Common myeloid progenitor, CD34-positive (primary cell): ENCODE measurements at regions not wholly inside any gene's neighbourhood (a gene's known extent, or its start where the extent isn't known, plus 50 kb on each side); places are given as distances from the start of the nearest gene placed in this dataset.

Source experiments
- CTCF ChIA-PET: fragments of 350-600 bp; sonication (Branson Sonifier 250); formaldehyde crosslinking; loops from one replicate; lab custom pipeline; 2021; ENCODE audit warnings: antibody characterized with exemption; lab: Charles Lee
- POLR2A ChIA-PET: fragments of 350-600 bp; sonication (Branson Sonifier 250); formaldehyde crosslinking; loops from one replicate; lab custom pipeline; 2021; ENCODE audit warnings: antibody characterized with exemption; lab: Charles Lee
- DNase-seq, 3 donors: peaks; one replicate each; pipeline versions ENCODE4 v3.0.0 to v3.0.0-alpha.2; 2013
- H3K27ac ChIP-seq, 2 experiments: 1 replicate in 1 of 2; 2 replicates in 1 of 2; pipeline ENCODE4 v1.7.0; 2013; ENCODE audit warnings: inconsistent platforms in 2 of 2, low read length in 2 of 2, mild to moderate bottlenecking in 2 of 2, low read depth in 1 of 2, moderate library complexity in 1 of 2; ENCODE audit not compliant: severe bottlenecking in 2 of 2, insufficient read depth in 1 of 2, poor library complexity in 1 of 2
- H3K27me3 ChIP-seq, 5 experiments: replicated peaks in 2 of 5; 1 replicate in 3 of 5; 2 replicates in 2 of 5; pipeline versions ENCODE4 v1.6.1 to v1.7.0; 2013; ENCODE audit warnings: low read length in 4 of 5, mild to moderate bottlenecking in 2 of 5, moderate library complexity in 2 of 5, inconsistent platforms in 1 of 5; ENCODE audit not compliant: insufficient read depth in 5 of 5, control insufficient read depth in 4 of 5
- H3K36me3 ChIP-seq, 4 experiments: 1 replicate in 2 of 4; 2 replicates in 2 of 4; pipeline versions ENCODE4 v1.6.1 to v1.7.0; 2013; ENCODE audit warnings: low read length in 3 of 4, control low read depth in 1 of 4, mild to moderate bottlenecking in 1 of 4; ENCODE audit not compliant: control insufficient read depth in 4 of 4, insufficient read depth in 4 of 4
- H3K4me1 ChIP-seq, 4 experiments: 1 replicate in 3 of 4; 2 replicates in 1 of 4; pipeline versions ENCODE4 v1.6.1 to v1.7.1; 2013; ENCODE audit warnings: low read length in 3 of 4, mild to moderate bottlenecking in 3 of 4, control low read depth in 1 of 4, inconsistent platforms in 1 of 4, moderate library complexity in 1 of 4; ENCODE audit not compliant: control insufficient read depth in 4 of 4, insufficient read depth in 4 of 4; ENCODE audit errors: control extremely low read depth in 1 of 4
- H3K4me3 ChIP-seq, 7 experiments: 1 replicate in 4 of 7; 2 replicates in 3 of 7; pipeline versions ENCODE4 v1.5.1 to v1.7.0; 2013; ENCODE audit warnings: mild to moderate bottlenecking in 7 of 7, low read length in 6 of 7, moderate library complexity in 6 of 7, inconsistent platforms in 2 of 7, low read depth in 2 of 7, control low read depth in 1 of 7; ENCODE audit not compliant: insufficient read depth in 4 of 7, control insufficient read depth in 1 of 7; ENCODE audit errors: extremely low read depth in 1 of 7
- H3K9me3 ChIP-seq, 5 experiments: 1 replicate in 4 of 5; 2 replicates in 1 of 5; pipeline versions ENCODE4 v1.6.1 to v1.7.1; 2013; ENCODE audit warnings: low read length in 4 of 5, mild to moderate bottlenecking in 2 of 5, inconsistent platforms in 1 of 5, low read depth in 1 of 5, moderate library complexity in 1 of 5; ENCODE audit not compliant: control insufficient read depth in 4 of 5, insufficient read depth in 2 of 5; ENCODE audit errors: control extremely low read depth in 1 of 5
- WGBS: methylation state at CpG from one replicate; pipeline ENCODE4 v1.1.5; 2013; ENCODE audit not compliant: insufficient coverage; 5-methylcytosine and 5-hydroxymethylcytosine counted together

DNA sequence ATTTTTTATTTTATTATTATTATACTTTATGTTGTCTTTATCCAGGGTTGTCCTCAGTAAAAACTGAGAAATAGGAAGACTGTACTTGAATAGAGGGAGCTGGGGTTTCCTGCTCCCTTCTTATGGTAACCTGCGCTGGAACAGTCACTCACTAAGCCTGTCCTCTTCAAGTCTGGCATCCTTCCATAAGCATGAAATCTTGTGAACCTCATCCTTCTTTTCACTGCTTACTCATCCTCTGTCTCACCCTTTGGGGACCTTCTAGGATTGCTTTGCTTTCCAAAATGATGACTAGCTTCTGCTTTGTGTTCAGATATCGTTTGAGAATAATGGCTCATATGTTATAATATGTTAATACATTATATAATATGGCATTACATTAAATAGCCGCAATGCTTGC lies 90.6 kb downstream of the C6orf118 start:
- no peaks in the 10 kb centered on the region for H3K27me3 ChIP-seq
- DNase-seq = no peak
- H3K36me3 ChIP-seq = no peaks in the 10 kb centered on the region
- 100% methylated on average over 1 of the region's 3 CpGs for WGBS
- H3K4me3 ChIP-seq = no peak overlapping the region
- CTCF ChIA-PET = no interaction called here
- H3K27ac ChIP-seq = no peak overlapping the region
- POLR2A ChIA-PET = interaction anchor here (0.6 kb wide), 1 partner anchor 113 kb away, joined by 3 read pairs; no protein-coding TSS in a partner anchor
- no peaks in the 10 kb centered on the region for H3K4me1 ChIP-seq
- no peaks in the 10 kb centered on the region for H3K9me3 ChIP-seq

DNA sequence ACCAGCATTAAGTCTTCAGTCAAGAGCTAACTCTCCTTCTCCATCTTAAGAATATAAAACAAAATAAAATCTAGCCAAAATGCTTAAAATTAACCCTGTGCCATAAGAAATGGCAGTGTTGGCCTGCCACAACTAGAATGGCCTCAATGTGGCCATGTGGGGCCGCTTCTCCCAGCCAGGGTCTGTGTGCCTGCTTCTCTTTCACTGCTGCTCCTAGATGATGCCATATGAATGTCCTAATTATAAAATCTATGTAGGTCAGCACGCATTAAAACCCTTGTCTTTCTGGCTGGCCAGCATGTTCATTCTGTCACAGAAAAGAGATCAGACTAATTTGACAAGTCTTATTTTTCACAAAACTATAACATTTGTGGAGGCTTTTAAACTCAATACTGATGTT lies 102.6 kb downstream of the C6orf118 start:
- Histone ChIP-seq H3K27ac (no peak overlapping the region), H3K4me3 (no peak overlapping the region), H3K9me3 (no peaks in the 10 kb centered on the region), H3K4me1 (no peaks in the 10 kb centered on the region), H3K36me3 (no peaks in the 10 kb centered on the region), H3K27me3 (no peaks in the 10 kb centered on the region)
- CTCF ChIA-PET = no interaction called here
- no peak for DNase-seq
- POLR2A ChIA-PET = no interaction called here
- WGBS = 100% methylated on average over 2 of the region's 2 CpGs

DNA sequence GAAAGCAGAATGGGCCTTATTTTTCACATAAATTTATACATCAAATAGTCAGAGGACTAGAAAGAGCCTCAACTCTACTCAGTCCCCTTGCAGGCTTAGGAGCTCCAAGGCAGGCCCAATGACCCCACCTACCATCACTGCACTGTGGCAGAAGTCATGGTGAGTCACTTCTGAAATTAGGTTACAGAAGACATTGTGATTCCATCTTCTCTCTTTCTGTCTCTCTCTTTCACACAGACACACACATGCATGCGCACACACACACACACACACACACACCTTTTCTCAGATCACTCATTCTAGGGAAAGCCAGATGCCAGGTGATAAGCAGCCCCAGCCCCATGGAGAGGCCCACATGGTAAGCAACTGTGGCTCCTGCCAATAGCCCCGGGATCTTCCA lies 103.8 kb downstream of the C6orf118 start:
- POLR2A ChIA-PET = no interaction called here
- no peaks in the 10 kb centered on the region for H3K27me3 ChIP-seq
- no peak for DNase-seq
- CTCF ChIA-PET = no interaction called here
- H3K27ac ChIP-seq = no peak overlapping the region
- no peak overlapping the region for H3K4me3 ChIP-seq
- H3K9me3 ChIP-seq = no peaks in the 10 kb centered on the region
- H3K36me3 ChIP-seq = no peaks in the 10 kb centered on the region
- H3K4me1 ChIP-seq = no peaks in the 10 kb centered on the region
- WGBS = 86% methylated on average over 1 of the region's 2 CpGs

DNA sequence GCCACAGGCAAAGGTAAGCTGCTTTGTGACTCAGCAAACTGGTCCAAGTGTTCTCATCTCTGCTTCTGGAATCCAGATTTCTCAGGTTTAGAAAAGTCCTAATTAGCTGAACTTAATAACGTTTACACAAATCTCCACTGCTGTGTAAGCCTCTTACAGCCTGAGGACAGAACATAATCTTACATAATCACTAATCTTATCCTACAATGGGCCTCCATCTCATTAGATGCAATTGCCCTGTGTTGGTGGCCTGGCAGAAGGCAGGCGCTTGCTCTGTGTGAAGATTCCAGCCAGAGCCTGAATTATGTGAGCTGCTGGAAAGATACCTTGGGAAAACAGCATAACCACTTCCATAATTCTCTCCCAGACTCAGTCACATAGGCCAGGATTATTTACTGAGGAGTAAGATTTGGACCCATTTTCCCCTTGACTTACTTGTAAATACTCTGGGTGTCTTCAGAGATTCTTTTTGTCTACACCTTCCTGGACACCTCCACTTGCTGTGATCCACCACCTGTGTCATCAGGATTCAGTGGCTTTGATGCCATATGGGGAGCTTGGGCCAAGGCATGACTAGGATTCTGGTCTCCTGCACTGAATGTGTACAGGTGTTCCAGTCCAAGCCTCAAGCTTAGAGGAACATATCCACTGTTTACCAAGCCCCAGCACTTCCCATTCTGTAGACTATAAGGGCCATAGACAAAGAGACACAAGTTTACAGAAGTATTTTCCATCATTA lies 104.4 kb downstream of the C6orf118 start:
- WGBS = 100% methylated on average over 1 of the region's 2 CpGs
- Histone ChIP-seq H3K4me1 (no peaks in the 10 kb centered on the region), H3K27me3 (no peaks in the 10 kb centered on the region), H3K27ac (no peak overlapping the region), H3K4me3 (no peak overlapping the region), H3K9me3 (no peaks in the 10 kb centered on the region), H3K36me3 (no peaks in the 10 kb centered on the region)
- POLR2A ChIA-PET = no interaction called here
- DNase-seq = no peak
- CTCF ChIA-PET = no interaction called here

DNA sequence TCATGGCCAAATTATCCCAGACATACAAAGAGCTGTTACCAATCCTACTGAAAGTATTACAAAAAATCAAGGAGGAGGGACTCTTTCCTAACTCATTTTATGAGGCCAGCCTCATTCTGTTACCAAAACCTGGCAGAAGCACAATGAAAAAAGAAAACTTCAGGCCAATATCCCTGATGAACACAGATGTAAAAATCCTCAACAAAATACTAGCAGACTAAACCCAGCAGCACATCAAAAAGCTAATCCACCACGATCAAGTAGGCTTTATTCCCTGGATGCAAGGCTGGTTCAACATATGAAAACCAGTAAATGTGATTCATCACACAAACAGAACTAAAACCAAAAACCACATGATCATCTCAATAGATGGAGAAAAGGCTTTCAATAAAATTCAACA lies 109.2 kb downstream of the C6orf118 start:
- no peaks in the 10 kb centered on the region for H3K27me3 ChIP-seq
- no peak overlapping the region for H3K4me3 ChIP-seq
- no peaks in the 10 kb centered on the region for H3K4me1 ChIP-seq
- H3K9me3 ChIP-seq = peaks cover 0 to 6% (median 0%) of the 10 kb centered on the region in 5 experiments
- WGBS = 83% methylated on average over 1 of the region's 1 CpG
- H3K27ac ChIP-seq = no peak overlapping the region
- no peaks in the 10 kb centered on the region for H3K36me3 ChIP-seq
- ChIA-PET CTCF (no interaction called here), POLR2A (no interaction called here)
- no peak for DNase-seq

DNA sequence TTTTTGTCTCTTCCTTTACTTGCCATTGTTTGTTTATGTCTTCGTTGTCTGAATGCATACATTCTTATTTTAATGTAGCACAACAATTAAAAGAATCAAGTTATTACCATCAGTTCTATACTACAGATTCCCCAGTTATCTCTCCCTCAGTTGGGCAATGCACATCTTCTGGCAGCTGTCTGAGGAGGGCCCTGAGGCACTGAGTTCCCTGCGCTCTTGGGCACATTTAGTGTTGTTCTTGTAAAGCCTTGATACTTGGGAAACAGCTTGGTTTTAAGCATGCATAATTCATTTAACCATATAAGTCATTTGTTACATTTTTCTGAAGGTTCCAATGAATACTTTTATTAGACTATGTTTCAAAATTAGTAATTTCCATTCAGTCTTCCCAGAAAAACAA lies 117.9 kb downstream of the C6orf118 start:
- no peaks in the 10 kb centered on the region for H3K36me3 ChIP-seq

DNA sequence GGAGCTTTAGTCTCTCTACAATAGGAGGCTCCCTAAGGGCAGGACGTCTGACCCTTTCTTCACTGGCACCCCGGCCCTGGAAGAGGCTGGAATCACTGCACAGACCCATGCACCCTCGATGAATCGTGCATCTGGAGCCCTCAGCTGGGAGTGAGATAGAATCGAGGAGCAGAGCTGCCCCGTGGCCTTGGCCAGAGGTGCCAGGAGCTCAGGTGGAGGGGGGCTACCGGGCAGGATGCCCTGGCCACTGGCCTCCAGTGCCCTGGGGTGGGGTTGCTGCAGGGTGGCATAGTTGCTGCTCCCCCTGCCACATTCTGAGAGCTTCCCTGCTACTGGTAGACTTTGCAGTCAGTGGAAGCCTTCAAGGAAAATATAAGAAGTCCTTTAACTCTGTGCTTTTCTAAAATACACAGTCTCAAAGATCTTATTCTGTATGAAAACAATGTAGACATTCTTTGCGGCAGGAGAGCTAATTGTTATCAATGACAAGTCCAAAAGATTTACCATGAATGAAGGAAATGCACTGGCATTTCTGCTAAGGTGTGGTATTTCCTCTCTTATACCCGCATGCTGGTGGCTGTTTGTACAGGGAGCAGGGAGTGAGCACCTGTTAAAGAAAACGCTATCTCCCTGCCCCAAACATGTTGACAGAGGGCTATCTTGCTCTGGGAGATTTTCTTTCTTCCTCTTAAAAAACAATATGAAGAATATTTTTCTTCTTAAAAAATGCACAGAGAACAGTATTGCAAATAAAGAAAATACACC lies 122.8 kb downstream of the C6orf118 start:
- CTCF ChIA-PET = no interaction called here

More for the DNA sequence above, 117.9 kb downstream of the C6orf118 start:
- DNase-seq = no peak
- Histone ChIP-seq H3K4me1 (no peaks in the 10 kb centered on the region), H3K4me3 (no peak overlapping the region), H3K9me3 (peaks cover 0 to 6% (median 0%) of the 10 kb centered on the region in 5 experiments), H3K27me3 (no peaks in the 10 kb centered on the region), H3K27ac (no peak overlapping the region)
- CTCF ChIA-PET = no interaction called here
- no CpG with 5 or more reads among the region's 2 CpGs for WGBS
- POLR2A ChIA-PET = no interaction called here

More for the DNA sequence above, 122.8 kb downstream of the C6orf118 start:
- no peak for DNase-seq
- no peak overlapping the region for H3K4me3 ChIP-seq
- H3K4me1 ChIP-seq = no peaks in the 10 kb centered on the region
- WGBS = 78% methylated on average over 8 of the region's 10 CpGs
- POLR2A ChIA-PET = interaction anchor here (1.0 kb wide), 1 partner anchor 10 kb away, joined by 3 read pairs; no protein-coding TSS in a partner anchor
- H3K27me3 ChIP-seq = no peaks in the 10 kb centered on the region
- H3K36me3 ChIP-seq = no peaks in the 10 kb centered on the region
- no peak overlapping the region for H3K27ac ChIP-seq
- H3K9me3 ChIP-seq = peaks cover 0 to 3% (median 0%) of the 10 kb centered on the region in 5 experiments
